NT2/D1 (cell line): ENCODE measurements at regions not wholly inside any gene's neighbourhood (a gene's known extent, or its start where the extent isn't known, plus 50 kb on each side); places are given as distances from the start of the nearest gene placed in this dataset.

ENCODE experiments used
- DNase-seq: peaks from one replicate; pipeline ENCODE4 v3.0.0-alpha.2; 2011; ENCODE audit warnings: low read depth, low spot score
- H3K27me3 ChIP-seq: 2 replicates; pipeline ENCODE4 v1.6.0; 2011; ENCODE audit warnings: mild to moderate bottlenecking; ENCODE audit not compliant: insufficient read length, insufficient read depth
- H3K36me3 ChIP-seq: 2 replicates; pipeline ENCODE4 v1.6.1; 2011; ENCODE audit warnings: mild to moderate bottlenecking, low read length, mixed read lengths; ENCODE audit not compliant: insufficient read depth, insufficient read length
- H3K4me1 ChIP-seq: 2 replicates; pipeline ENCODE4 v1.5.1; 2011; ENCODE audit not compliant: insufficient read depth, insufficient read length
- H3K4me3 ChIP-seq: 2 replicates; pipeline ENCODE4 v1.5.1; 2011; ENCODE audit warnings: low read depth; ENCODE audit not compliant: insufficient read length
- H3K9ac ChIP-seq: 2 replicates; pipeline ENCODE4 v1.6.0; 2011; ENCODE audit warnings: low read depth; ENCODE audit not compliant: insufficient read length
- H3K9me3 ChIP-seq: 2 replicates; pipeline ENCODE4 v1.5.1; 2011; ENCODE audit warnings: mild to moderate bottlenecking, low read length; ENCODE audit not compliant: insufficient read depth
- SUZ12 ChIP-seq: IDR thresholded peaks from 2 replicates; pipeline ENCODE4 v1.6.1; 2011; ENCODE audit not compliant: insufficient read length, insufficient read depth; ENCODE audit errors: extremely low read depth
- YY1 ChIP-seq: IDR thresholded peaks from 2 replicates; pipeline ENCODE4 v1.6.1; 2011; ENCODE audit not compliant: insufficient read length, insufficient read depth
- ZNF274 ChIP-seq: IDR thresholded peaks from 2 replicates; pipeline ENCODE4 v1.6.1; 2011; ENCODE audit warnings: mild to moderate bottlenecking, low read depth, low read length

GRCh38 chr2:155662224-155662623, 670.3 kb downstream of the NR4A2 start:
- no peaks in the 10 kb centered on the region for H3K4me1 ChIP-seq
- no peaks in the 10 kb centered on the region for H3K27me3 ChIP-seq
- DNase-seq = no peak
- H3K9ac ChIP-seq = no peak overlapping the region
- TF ChIP-seq YY1 (no peak), SUZ12 (no peak), ZNF274 (no peak)
- no peaks in the 10 kb centered on the region for H3K9me3 ChIP-seq
- no peak overlapping the region for H3K4me3 ChIP-seq
- H3K36me3 ChIP-seq = no peaks in the 10 kb centered on the region

DNA sequence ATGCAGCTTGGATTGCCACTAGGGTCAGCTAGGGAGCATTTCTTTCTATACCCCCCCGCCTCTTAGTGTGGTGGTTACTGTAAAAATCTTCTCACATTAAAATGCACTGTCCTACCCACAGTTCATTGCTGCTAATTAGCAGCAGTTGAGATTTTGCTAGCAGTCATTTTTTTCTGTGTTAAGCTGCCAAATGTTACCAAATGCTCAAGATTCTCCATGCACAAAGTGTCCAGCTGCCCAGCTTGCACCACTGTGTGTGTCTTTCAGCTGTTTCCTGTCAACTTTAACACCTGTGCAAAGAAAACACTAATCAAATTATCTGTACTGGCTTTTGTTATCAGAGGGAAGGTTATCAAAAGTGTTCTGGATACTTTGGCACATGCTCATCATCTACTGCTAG, 679.3 kb downstream of the NR4A2 start:
- H3K9me3 ChIP-seq = no peaks in the 10 kb centered on the region
- H3K9ac ChIP-seq = no peak overlapping the region
- no peaks in the 10 kb centered on the region for H3K36me3 ChIP-seq
- H3K27me3 ChIP-seq = no peaks in the 10 kb centered on the region
- TF ChIP-seq SUZ12 (no peak), YY1 (no peak), ZNF274 (no peak)
- DNase-seq = no peak
- no peak overlapping the region for H3K4me3 ChIP-seq
- no peaks in the 10 kb centered on the region for H3K4me1 ChIP-seq

GRCh38 chr2:155651851-155652250, 680.7 kb downstream of the NR4A2 start:
- H3K27me3 ChIP-seq = no peaks in the 10 kb centered on the region
- no peak overlapping the region for H3K9ac ChIP-seq
- TF ChIP-seq YY1 = no peak
- TF ChIP-seq SUZ12 = no peak
- H3K36me3 ChIP-seq = no peaks in the 10 kb centered on the region
- H3K4me3 ChIP-seq = no peak overlapping the region
- no peak for DNase-seq
- no peaks in the 10 kb centered on the region for H3K9me3 ChIP-seq
- no peaks in the 10 kb centered on the region for H3K4me1 ChIP-seq

GRCh38 chr2:155645791-155646190, 686.7 kb downstream of the NR4A2 start:
- TF ChIP-seq YY1 = no peak
- TF ChIP-seq SUZ12 = no peak
- TF ChIP-seq ZNF274 = no peak
- no peak overlapping the region for H3K9ac ChIP-seq
- DNase-seq = no peak
- H3K36me3 ChIP-seq = no peaks in the 10 kb centered on the region
- H3K4me1 ChIP-seq = no peaks in the 10 kb centered on the region
- H3K4me3 ChIP-seq = no peak overlapping the region
- no peaks in the 10 kb centered on the region for H3K27me3 ChIP-seq
- H3K9me3 ChIP-seq = no peaks in the 10 kb centered on the region

- no peaks in the 10 kb centered on the region for H3K4me1 ChIP-seq
- H3K36me3 ChIP-seq = no peaks in the 10 kb centered on the region
- no peak for DNase-seq
- H3K27me3 ChIP-seq = no peaks in the 10 kb centered on the region
- no peak overlapping the region for H3K4me3 ChIP-seq
- no peak overlapping the region for H3K9ac ChIP-seq
- TF ChIP-seq SUZ12 (no peak), ZNF274 (no peak), YY1 (no peak)
- H3K9me3 ChIP-seq = no peaks in the 10 kb centered on the region
Measured at GRCh38 chr2:155643056-155643775, 689.3 kb downstream of the NR4A2 start.

DNA sequence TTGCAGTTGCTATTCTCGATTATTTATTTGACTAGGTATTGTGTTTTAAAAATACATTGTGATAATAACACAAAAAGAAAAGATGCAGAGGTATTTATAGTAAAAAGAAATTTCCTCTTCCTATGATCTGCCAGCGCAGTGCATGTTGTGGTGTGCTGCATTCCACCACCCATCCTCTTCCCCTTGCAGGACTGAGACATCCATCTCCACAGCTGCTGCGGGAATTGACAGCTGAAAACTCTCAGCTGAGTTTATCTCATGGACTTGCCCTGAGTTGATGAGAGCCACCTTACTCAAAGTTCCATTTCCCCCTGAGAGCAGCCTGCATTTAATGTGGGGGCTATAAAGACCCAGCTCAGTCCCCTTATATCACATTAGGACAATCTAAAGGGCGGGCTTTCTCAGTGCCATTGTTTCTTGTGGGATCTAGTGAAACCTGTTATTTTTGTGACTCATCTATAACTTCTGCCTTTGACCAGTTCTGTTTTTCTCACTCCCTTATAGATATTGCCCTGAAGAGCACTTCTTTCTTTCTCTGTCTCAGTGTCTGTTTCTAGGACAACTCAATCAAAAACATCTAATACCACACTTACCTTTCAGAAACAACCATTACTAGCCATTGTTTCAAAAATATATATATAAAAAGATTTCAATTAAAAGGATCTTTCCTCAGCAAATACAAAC, 698.5 kb downstream of the NR4A2 start:
- TF ChIP-seq YY1 (no peak), SUZ12 (no peak), ZNF274 (no peak)
- no peaks in the 10 kb centered on the region for H3K9me3 ChIP-seq
- no peak for DNase-seq
- no peak overlapping the region for H3K9ac ChIP-seq
- no peaks in the 10 kb centered on the region for H3K27me3 ChIP-seq
- H3K4me1 ChIP-seq = no peaks in the 10 kb centered on the region
- no peak overlapping the region for H3K4me3 ChIP-seq
- H3K36me3 ChIP-seq = no peaks in the 10 kb centered on the region

DNA sequence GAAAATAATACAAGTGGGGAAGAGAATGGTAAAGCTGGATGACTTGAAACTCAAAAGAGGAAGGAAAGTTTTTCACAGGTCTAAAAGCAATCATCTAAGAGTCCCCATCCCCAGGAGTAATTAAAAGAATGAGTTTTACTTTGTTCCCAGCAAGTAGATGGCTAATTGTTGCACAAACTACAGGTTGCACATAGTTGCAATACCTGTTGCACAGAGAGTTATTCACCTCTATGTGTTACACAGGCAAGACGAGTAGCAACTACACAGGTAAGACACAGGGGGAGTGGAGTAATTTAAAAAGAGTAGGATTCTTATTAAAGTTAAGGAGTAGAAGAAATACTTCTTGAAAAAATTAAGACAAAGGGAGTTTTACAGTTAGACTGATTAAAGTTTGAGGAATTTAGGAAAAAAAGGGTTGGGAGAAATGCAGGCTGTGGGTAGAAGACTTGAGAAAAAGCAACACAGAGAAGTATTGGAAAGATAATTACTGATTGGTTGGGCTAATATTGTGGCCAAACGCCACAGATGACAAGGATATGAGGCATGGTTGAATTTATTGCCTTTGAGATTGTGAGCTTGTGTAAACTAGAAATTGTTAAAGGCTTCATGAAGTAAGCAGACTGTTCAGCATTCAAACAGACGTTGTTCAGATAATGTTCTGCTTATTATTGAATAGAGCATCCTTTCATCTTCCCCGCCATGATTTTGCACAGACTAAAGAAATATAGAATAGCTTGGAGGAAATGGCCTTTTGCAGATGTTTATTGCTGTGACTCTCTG, 699.3 kb downstream of the NR4A2 start:
- no peaks in the 10 kb centered on the region for H3K9me3 ChIP-seq
- H3K36me3 ChIP-seq = no peaks in the 10 kb centered on the region
- no peak for DNase-seq
- H3K4me3 ChIP-seq = no peak overlapping the region
- H3K4me1 ChIP-seq = no peaks in the 10 kb centered on the region
- H3K27me3 ChIP-seq = no peaks in the 10 kb centered on the region
- TF ChIP-seq SUZ12 = no peak
- TF ChIP-seq YY1 = no peak
- TF ChIP-seq ZNF274 = no peak
- no peak overlapping the region for H3K9ac ChIP-seq
